Suprapubic skin (tissue), 4 donors: ENCODE measurements at regions not wholly inside any gene's neighbourhood (a gene's known extent, or its start where the extent isn't known, plus 50 kb on each side); places are given as distances from the start of the nearest gene placed in this dataset.

Experiments
- DNase-seq, 2 donors: peaks; one replicate each; pipeline ENCODE4 v3.0.0-alpha.2; 2019; ENCODE audit warnings: low spot score in 2 of 2
- H3K27ac ChIP-seq: fragments of 200-600 bp; sonication (generic); one replicate; pipeline ENCODE4 v1.5.1; 2019
- H3K27me3 ChIP-seq: fragments of 200-600 bp; sonication (generic); one replicate; pipeline ENCODE4 v1.5.1; 2019
- H3K36me3 ChIP-seq: fragments of 200-600 bp; sonication (generic); one replicate; pipeline ENCODE4 v1.5.1; 2019
- H3K4me1 ChIP-seq: fragments of 200-600 bp; sonication (generic); one replicate; pipeline ENCODE4 v1.5.1; 2019
- H3K4me3 ChIP-seq: fragments of 200-600 bp; sonication (generic); one replicate; pipeline ENCODE4 v1.5.1; 2019; ENCODE audit warnings: mild to moderate bottlenecking
- H3K9me3 ChIP-seq: fragments of 200-600 bp; sonication (generic); one replicate; pipeline ENCODE4 v1.5.1; 2019
- CTCF ChIP-seq, 2 donors: fragments of 200-600 bp in 1 of 2; fragments of 450-650 bp in 1 of 2; sonication (generic) in 1 of 2; IDR thresholded peaks; one replicate each; pipeline ENCODE4 v1.5.1; 2016 to 2019; ENCODE audit warnings: antibody characterized with exemption in 2 of 2, mild to moderate bottlenecking in 1 of 2, moderate library complexity in 1 of 2
- EP300 ChIP-seq: sonication (generic); formaldehyde crosslinking; IDR thresholded peaks from one replicate; pipeline ENCODE4 v1.6.1; 2017; ENCODE audit warnings: antibody characterized with exemption
- POLR2A ChIP-seq, 2 donors: fragments of 450-650 bp; IDR thresholded peaks; one replicate each; pipeline ENCODE4 v1.6.1; 2017; ENCODE audit warnings: antibody characterized with exemption in 2 of 2, mild to moderate bottlenecking in 2 of 2, moderate library complexity in 2 of 2
- POLR2AphosphoS5 ChIP-seq, 3 donors: sonication (generic); formaldehyde crosslinking; IDR thresholded peaks; one replicate each; pipeline ENCODE4 v1.6.1; 2017; ENCODE audit warnings: antibody characterized with exemption in 3 of 3
- WGBS: methylation state at CpG from one replicate; pipeline ENCODE4 v1.1.5; 2018; 5-methylcytosine and 5-hydroxymethylcytosine counted together

- Histone ChIP-seq H3K4me1 (peaks cover 24% of the 10 kb centered on the region), H3K4me3 (no peak overlapping the region), H3K36me3 (no peaks in the 10 kb centered on the region), H3K9me3 (no peaks in the 10 kb centered on the region), H3K27me3 (no peaks in the 10 kb centered on the region), H3K27ac (no peak overlapping the region)
- 62% methylated on average over 7 of the region's 7 CpGs for WGBS
- TF ChIP-seq POLR2A (IDR thresholded peaks at IDR 0.05) (no peak), POLR2AphosphoS5 (IDR thresholded peaks at IDR 0.05) (no peak), EP300 (no peak), CTCF (IDR thresholded peaks at IDR 0.05) (no peak)
- DNase-seq: no peak
Measured at GRCh38 chr1:59018860-59019259, 235.0 kb upstream of the JUN start.

GRCh38 chr1:59020151-59020997, 236.5 kb upstream of the JUN start:
- peaks cover 17% of the 10 kb centered on the region for H3K4me1 ChIP-seq
- H3K27ac ChIP-seq: peak overlapping the region; percentile 30
- no peaks in the 10 kb centered on the region for H3K9me3 ChIP-seq
- H3K4me3 ChIP-seq: peak overlapping the region; percentile 28
- 45% methylated on average over 2 of the region's 2 CpGs for WGBS
- DNase-seq: no peak
- H3K27me3 ChIP-seq: no peaks in the 10 kb centered on the region
- TF ChIP-seq POLR2AphosphoS5 (IDR thresholded peaks at IDR 0.05) (peak in 1 of 3 donors; percentile 22), POLR2A (IDR thresholded peaks at IDR 0.05) (no peak), EP300 (no peak), CTCF (IDR thresholded peaks at IDR 0.05) (no peak)
- H3K36me3 ChIP-seq: no peaks in the 10 kb centered on the region

GRCh38 chr1:59022199-59022598, 238.4 kb upstream of the JUN start:
- WGBS: 94% methylated on average over 3 of the region's 3 CpGs
- no peaks in the 10 kb centered on the region for H3K9me3 ChIP-seq
- TF ChIP-seq POLR2A (IDR thresholded peaks at IDR 0.05) (no peak), CTCF (IDR thresholded peaks at IDR 0.05) (no peak), EP300 (no peak), POLR2AphosphoS5 (IDR thresholded peaks at IDR 0.05) (no peak)
- H3K27me3 ChIP-seq: no peaks in the 10 kb centered on the region
- no peaks in the 10 kb centered on the region for H3K36me3 ChIP-seq
- peaks cover 10% of the 10 kb centered on the region for H3K4me1 ChIP-seq
- DNase-seq: no peak
- no peak overlapping the region for H3K27ac ChIP-seq
- H3K4me3 ChIP-seq: no peak overlapping the region

GRCh38 chr1:59022799-59023198, 239.0 kb upstream of the JUN start:
- WGBS: 95% methylated on average over 3 of the region's 3 CpGs
- Histone ChIP-seq H3K27ac (no peak overlapping the region), H3K9me3 (no peaks in the 10 kb centered on the region), H3K36me3 (no peaks in the 10 kb centered on the region), H3K4me1 (peaks cover 10% of the 10 kb centered on the region), H3K4me3 (no peak overlapping the region), H3K27me3 (no peaks in the 10 kb centered on the region)
- TF ChIP-seq CTCF (IDR thresholded peaks at IDR 0.05) (no peak), EP300 (no peak), POLR2AphosphoS5 (IDR thresholded peaks at IDR 0.05) (no peak), POLR2A (IDR thresholded peaks at IDR 0.05) (no peak)
- DNase-seq: no peak

GRCh38 chr1:59025201-59025600, 241.4 kb upstream of the JUN start:
- WGBS: 95% methylated on average over 2 of the region's 2 CpGs
- TF ChIP-seq CTCF (IDR thresholded peaks at IDR 0.05) (no peak), POLR2A (IDR thresholded peaks at IDR 0.05) (no peak), EP300 (no peak), POLR2AphosphoS5 (IDR thresholded peaks at IDR 0.05) (no peak)
- DNase-seq: no peak
- no peaks in the 10 kb centered on the region for H3K36me3 ChIP-seq
- H3K27me3 ChIP-seq: no peaks in the 10 kb centered on the region
- H3K9me3 ChIP-seq: no peaks in the 10 kb centered on the region
- H3K27ac ChIP-seq: no peak overlapping the region
- no peak overlapping the region for H3K4me3 ChIP-seq
- H3K4me1 ChIP-seq: no peaks in the 10 kb centered on the region
